GM12872 (cell line): ENCODE measurements at regions not wholly inside any gene's neighbourhood (a gene's known extent, or its start where the extent isn't known, plus 50 kb on each side); places are given as distances from the start of the nearest gene placed in this dataset.

Experiments used
- CTCF ChIP-seq: IDR thresholded peaks from 3 replicates; pipeline ENCODE4 v1.5.1; 2011; ENCODE audit warnings: low read depth, mild to moderate bottlenecking, low read length, moderate library complexity; ENCODE audit not compliant: insufficient read depth

DNA sequence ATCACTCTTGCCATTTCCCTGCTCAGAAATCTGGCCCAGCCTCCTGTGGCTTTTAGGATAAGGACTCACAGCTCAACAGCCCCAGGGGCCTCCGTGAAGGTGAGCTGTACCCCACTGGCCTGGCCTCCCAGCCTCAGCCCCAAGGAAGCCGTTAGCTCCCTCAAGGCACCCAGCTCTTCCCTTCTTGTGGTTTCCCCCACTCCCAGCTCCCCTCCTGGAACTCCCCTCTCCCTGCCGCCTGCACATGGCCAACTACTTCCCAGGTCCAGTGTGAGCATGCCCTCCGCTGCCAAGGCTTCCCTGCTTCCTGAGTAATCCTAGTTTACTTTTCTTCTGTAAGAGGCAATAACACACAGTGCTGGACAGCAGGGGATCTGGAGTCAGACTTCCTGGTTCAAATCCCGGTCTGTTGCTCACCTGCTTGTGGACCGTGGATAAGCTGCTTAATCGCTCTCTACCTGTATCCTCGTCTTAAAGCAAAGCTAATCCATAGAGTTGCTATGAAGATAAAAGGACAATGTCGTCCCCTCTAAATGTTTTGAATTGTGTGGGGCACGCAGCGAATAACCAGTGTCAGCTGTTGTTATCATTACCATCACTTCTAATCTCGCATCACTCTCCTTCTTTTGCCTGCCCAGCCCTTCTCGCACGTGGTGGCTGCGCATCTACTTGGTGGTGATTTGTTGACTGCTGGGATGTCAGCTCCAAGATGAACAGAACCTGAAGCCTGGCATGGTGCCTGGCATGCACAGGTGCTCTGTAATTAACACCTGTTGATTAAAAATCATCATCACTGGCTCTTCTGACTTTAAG is 86.6 kb downstream of the C5orf15 start:
- no peak for TF ChIP-seq CTCF

DNA sequence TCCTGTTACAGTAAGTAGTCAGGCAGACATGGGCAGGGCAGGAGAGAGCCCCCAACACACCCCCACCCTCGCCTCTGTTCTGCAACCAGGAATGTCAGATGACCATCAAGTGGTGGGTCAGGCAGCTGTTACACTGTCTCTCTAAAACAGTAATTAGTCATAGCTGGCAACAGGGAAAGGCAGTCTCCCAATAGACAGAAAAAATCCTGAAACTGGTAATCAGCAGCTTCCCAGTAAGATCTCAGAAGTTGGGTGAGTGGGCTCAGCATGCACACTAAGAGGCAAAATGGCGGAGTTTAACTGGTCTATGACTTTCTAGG is 90.2 kb downstream of the C5orf15 start:
- no peak for TF ChIP-seq CTCF

GRCh38 chr5:133877351-133878235 is 90.8 kb downstream of the C5orf15 start:
- TF ChIP-seq CTCF = no peak

DNA sequence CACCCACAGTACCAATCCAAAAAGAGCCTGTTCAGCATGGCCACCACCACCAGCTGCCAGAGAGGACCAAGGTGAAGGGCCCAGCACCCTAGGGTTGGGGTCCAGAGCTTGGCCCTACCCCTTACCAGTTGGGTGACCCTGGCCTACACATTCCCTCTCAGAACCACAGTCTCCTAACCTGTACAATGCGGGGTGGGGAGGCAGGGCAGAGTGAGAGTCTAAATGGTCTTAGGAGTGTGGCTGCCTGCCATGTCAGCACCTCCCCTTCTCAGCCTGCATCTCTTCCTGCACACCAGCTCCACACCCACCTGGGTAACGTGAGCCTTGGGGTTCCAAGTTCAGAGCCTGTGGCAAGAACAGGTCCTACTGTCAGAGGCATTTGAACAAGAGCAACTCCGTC is 92.2 kb downstream of the C5orf15 start:
- no peak for TF ChIP-seq CTCF

DNA sequence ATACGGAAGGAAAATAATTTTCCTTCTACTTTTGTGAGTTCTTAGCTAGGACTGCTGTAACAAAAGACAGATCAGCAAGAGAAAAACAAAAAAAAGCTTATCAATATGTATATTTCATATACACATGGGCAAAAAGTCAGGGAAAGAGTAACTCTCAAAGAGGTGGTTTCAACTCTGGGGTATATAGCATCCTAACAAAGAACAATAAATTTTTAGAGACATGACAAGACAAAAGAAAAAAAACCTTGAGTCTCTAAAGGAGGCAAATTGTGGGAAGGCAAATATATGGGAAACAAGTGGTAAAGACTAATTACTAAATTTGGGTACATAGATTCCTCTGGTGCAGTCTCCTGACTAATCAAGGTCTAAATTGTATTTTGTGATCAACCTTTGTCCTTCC is 93.2 kb downstream of the C5orf15 start:
- TF ChIP-seq CTCF = no peak

GRCh38 chr5:133873449-133873848 is 95.0 kb downstream of the C5orf15 start:
- no peak for TF ChIP-seq CTCF

DNA sequence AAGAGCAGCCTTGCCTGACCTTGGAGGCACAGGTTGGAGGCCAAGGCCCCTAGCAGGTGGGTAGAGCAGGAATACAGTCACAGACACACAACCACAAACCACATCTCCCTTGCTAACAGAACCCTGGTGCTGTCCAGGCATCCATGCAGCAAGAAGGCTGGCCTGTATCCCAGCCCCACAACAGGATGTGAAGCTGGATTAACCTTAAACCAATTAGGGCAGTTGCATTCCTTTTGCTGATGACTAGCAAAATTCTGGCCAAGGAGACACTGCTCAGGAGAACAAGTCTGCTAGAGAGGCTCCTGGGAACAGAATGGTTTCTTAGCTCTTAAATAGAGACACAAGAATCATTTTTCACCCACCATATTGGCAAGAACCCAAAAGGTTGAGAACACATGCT is 97.8 kb downstream of the C5orf15 start:
- TF ChIP-seq CTCF = no peak
